Mucosa of descending colon (tissue), 3 donors: ENCODE measurements at regions not wholly inside any gene's neighbourhood (a gene's known extent, or its start where the extent isn't known, plus 50 kb on each side); places are given as distances from the start of the nearest gene placed in this dataset.
A peak's percentile ranks its signal among the peaks of the same experiment; 100 is the strongest.

Experiments used
- ATAC-seq: fragments of 200-7000 bp; cut with Tn5 transposase; one replicate; pipeline ENCODE4 v1.9.1; 2020; ENCODE audit warnings: mild to moderate bottlenecking, moderate library complexity
- DNase-seq, 3 donors: peaks; one replicate each; pipeline ENCODE4 v3.0.0-alpha.2; 2020
- H3K36me3 ChIP-seq: fragments of 200-600 bp; one replicate; pipeline ENCODE4 v1.8.0; 2021; ENCODE audit warnings: low read depth, mild to moderate bottlenecking
- H3K4me1 ChIP-seq: fragments of 200-600 bp; one replicate; pipeline ENCODE4 v1.8.0; 2021; ENCODE audit warnings: low read depth, mild to moderate bottlenecking
- H3K4me3 ChIP-seq: fragments of 200-600 bp; one replicate; pipeline ENCODE4 v1.8.0; 2021; ENCODE audit warnings: mild to moderate bottlenecking
- H3K9me3 ChIP-seq: fragments of 200-600 bp; one replicate; pipeline ENCODE4 v1.8.0; 2021; ENCODE audit warnings: mild to moderate bottlenecking
- CTCF ChIP-seq: fragments of 200-600 bp; IDR thresholded peaks from one replicate; pipeline ENCODE4 v1.8.0; 2022; ENCODE audit warnings: antibody characterized with exemption, mild to moderate bottlenecking
- intact Hi-C, 2 donors: fragments of 100-400 bp; cut with DNase I in 1 of 2; cut with micrococcal nuclease in 1 of 2; formaldehyde crosslinking; loops; one replicate each; pipeline versions ENCODE4 v1.11.0 to v1.11.1; 2022; cut with DNase I, micrococcal nuclease
- donor health status: DM: no; HTN: no; CAD: no; lungs with moderate emphysema.
- donor health status: DM: no; HTN: no; CAD: no.
- donor health status: DM: no; HTN: yes; CAD: no.

- Histone ChIP-seq H3K36me3 (no peaks in the 10 kb centered on the region), H3K9me3 (peaks cover 2% of the 10 kb centered on the region), H3K4me3 (no peak overlapping the region), H3K4me1 (no peaks in the 10 kb centered on the region)
- intact Hi-C loops, result no loop called here
- ATAC-seq, result no peak
- no peak for TF ChIP-seq CTCF
- no peak for DNase-seq
Measured at GRCh38 chr16:63904182-63904581, 1217.7 kb downstream of the CDH11 start.

- ATAC-seq (no peak), DNase-seq (no peak)
- no peaks in the 10 kb centered on the region for H3K9me3 ChIP-seq
- no peak for TF ChIP-seq CTCF
- intact Hi-C loops, result no loop called here
- H3K4me1 ChIP-seq, result no peaks in the 10 kb centered on the region
- H3K4me3 ChIP-seq, result no peak overlapping the region
- H3K36me3 ChIP-seq, result no peaks in the 10 kb centered on the region
Measured at GRCh38 chr16:63896383-63897109, 1225.3 kb downstream of the CDH11 start.

GRCh38 chr16:63890723-63891122, 1231.1 kb downstream of the CDH11 start:
- Histone ChIP-seq H3K4me3 (no peak overlapping the region), H3K36me3 (no peaks in the 10 kb centered on the region), H3K9me3 (no peaks in the 10 kb centered on the region), H3K4me1 (no peaks in the 10 kb centered on the region)
- intact Hi-C loops, result no loop called here
- no peak for TF ChIP-seq CTCF
- DNase-seq (no peak), ATAC-seq (no peak)

- intact Hi-C loops, result no loop called here
- ATAC-seq (peak; percentile 42), DNase-seq (peak in 1 of 3 donors; percentile 7)
- Histone ChIP-seq H3K36me3 (no peaks in the 10 kb centered on the region), H3K4me3 (no peak overlapping the region), H3K9me3 (no peaks in the 10 kb centered on the region), H3K4me1 (no peaks in the 10 kb centered on the region)
- TF ChIP-seq CTCF, result no peak
Measured at GRCh38 chr16:63890081-63890480, 1231.8 kb downstream of the CDH11 start.

GRCh38 chr16:63883091-63883490, 1238.8 kb downstream of the CDH11 start:
- no peak for TF ChIP-seq CTCF
- intact Hi-C loops, result no loop called here

GRCh38 chr16:63882576-63882975, 1239.3 kb downstream of the CDH11 start:
- intact Hi-C loops, result no loop called here
- no peak overlapping the region for H3K4me3 ChIP-seq
- ATAC-seq, result no peak
- H3K36me3 ChIP-seq, result no peaks in the 10 kb centered on the region
- no peaks in the 10 kb centered on the region for H3K9me3 ChIP-seq
- no peak for DNase-seq
- no peak for TF ChIP-seq CTCF
- H3K4me1 ChIP-seq, result no peaks in the 10 kb centered on the region

More at GRCh38 chr16:63883091-63883490, 1238.8 kb downstream of the CDH11 start:
- no peak for ATAC-seq
- Histone ChIP-seq H3K36me3 (no peaks in the 10 kb centered on the region), H3K4me1 (no peaks in the 10 kb centered on the region), H3K4me3 (no peak overlapping the region), H3K9me3 (no peaks in the 10 kb centered on the region)
- no peak for DNase-seq
